DOHH2 (cell line): ENCODE measurements at regions not wholly inside any gene's neighbourhood (a gene's known extent, or its start where the extent isn't known, plus 50 kb on each side); places are given as distances from the start of the nearest gene placed in this dataset.

Experiments used
- EZH2phosphoT487 ChIP-seq: fragments of 200-600 bp; sonication (generic); IDR thresholded peaks from 2 replicates; pipeline ENCODE4 v1.6.1; 2017; ENCODE audit warnings: borderline replicate concordance, mild to moderate bottlenecking, antibody characterized with exemption, low read length, moderate library complexity, mixed read lengths
- TF ChIP-seq, protein P1 (sequence below): fragments of 200-600 bp; sonication (generic); IDR thresholded peaks from one replicate; pipeline ENCODE4 v1.5.1; 2014; ENCODE audit warnings: antibody characterized with exemption, mild to moderate bottlenecking, low read depth, low read length; ENCODE audit not compliant: poor library complexity, severe bottlenecking

DNA sequence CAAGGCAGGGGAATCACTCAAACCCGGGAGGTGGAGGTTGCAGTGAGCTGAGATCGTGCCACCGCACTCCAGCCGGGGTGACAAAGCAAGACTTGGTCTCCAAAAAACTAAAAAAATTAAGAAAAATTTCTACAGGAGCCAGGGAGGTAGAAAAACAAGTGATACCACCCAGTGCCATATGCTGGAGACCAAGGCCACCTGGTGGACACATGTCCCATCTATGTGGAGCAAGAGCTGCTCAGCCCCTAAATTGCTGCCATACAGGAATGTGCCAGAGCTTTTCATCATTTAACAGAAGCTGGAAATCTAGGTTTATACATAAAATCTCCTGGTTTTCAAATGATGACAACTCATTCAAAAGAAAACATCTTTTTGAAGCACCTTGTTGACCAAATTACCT is 61.4 kb upstream of the ELK3 start:
- TF ChIP-seq, protein P1, sequence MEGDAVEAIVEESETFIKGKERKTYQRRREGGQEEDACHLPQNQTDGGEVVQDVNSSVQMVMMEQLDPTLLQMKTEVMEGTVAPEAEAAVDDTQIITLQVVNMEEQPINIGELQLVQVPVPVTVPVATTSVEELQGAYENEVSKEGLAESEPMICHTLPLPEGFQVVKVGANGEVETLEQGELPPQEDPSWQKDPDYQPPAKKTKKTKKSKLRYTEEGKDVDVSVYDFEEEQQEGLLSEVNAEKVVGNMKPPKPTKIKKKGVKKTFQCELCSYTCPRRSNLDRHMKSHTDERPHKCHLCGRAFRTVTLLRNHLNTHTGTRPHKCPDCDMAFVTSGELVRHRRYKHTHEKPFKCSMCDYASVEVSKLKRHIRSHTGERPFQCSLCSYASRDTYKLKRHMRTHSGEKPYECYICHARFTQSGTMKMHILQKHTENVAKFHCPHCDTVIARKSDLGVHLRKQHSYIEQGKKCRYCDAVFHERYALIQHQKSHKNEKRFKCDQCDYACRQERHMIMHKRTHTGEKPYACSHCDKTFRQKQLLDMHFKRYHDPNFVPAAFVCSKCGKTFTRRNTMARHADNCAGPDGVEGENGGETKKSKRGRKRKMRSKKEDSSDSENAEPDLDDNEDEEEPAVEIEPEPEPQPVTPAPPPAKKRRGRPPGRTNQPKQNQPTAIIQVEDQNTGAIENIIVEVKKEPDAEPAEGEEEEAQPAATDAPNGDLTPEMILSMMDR: peak; percentile 17
- no peak for TF ChIP-seq EZH2phosphoT487
